Colonic mucosa (tissue), 4 donors: ENCODE measurements at regions not wholly inside any gene's neighbourhood (a gene's known extent, or its start where the extent isn't known, plus 50 kb on each side); places are given as distances from the start of the nearest gene placed in this dataset.

ENCODE experiments used
- DNase-seq: peaks from one replicate; pipeline ENCODE4 v3.0.0-alpha.2; 2020
- H3K27ac ChIP-seq: fragments of 200-600 bp; one replicate; pipeline ENCODE4 v1.8.0; 2021
- H3K27me3 ChIP-seq: fragments of 200-600 bp; one replicate; pipeline ENCODE4 v1.8.0; 2021
- H3K36me3 ChIP-seq: fragments of 200-600 bp; one replicate; pipeline ENCODE4 v1.8.0; 2021
- H3K4me1 ChIP-seq: fragments of 200-600 bp; one replicate; pipeline ENCODE4 v1.8.0; 2021; ENCODE audit warnings: mild to moderate bottlenecking
- H3K4me3 ChIP-seq: fragments of 200-600 bp; one replicate; pipeline ENCODE4 v1.8.0; 2021
- H3K9ac ChIP-seq, 2 donors: one replicate each; pipeline ENCODE4 v1.7.0; 2013; ENCODE audit warnings: control low read depth in 2 of 2, low read depth in 2 of 2, low read length in 2 of 2
- H3K9me3 ChIP-seq: fragments of 200-600 bp; one replicate; pipeline ENCODE4 v1.8.0; 2021
- intact Hi-C: fragments of 100-400 bp; cut with DNase I; formaldehyde crosslinking; loops from one replicate; pipeline ENCODE4 v1.14.1; 2022
- TF ChIP-seq, protein P1 (sequence below): fragments of 200-600 bp; IDR thresholded peaks from one replicate; pipeline ENCODE4 v1.8.0; 2022; ENCODE audit warnings: antibody characterized with exemption, mild to moderate bottlenecking
- donor health status: healthy.
- donor health status: DM: no; HTN: no; CAD: no.
- donor health status: DM: no; HTN: no; CAD: no.

DNA sequence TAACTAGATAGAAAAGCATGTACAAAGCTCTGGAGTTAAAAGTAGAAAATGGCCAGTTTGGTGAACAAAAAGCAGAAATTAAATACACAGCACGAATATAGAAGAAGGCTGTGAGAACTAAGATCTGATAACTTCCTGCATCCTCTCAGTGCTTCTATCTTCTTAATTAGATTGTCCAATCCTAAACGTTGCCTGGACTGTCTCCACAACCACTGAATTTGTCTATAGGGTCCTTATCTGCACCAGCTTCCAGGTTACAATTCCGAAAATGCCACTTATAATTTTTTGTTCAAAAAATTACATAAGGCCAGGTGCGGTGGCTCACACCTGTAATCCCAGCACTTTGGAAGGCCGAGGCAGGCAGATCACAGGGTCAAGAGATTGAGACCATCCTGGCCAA lies 626.3 kb downstream of the TBL1XR1 start:
- intact Hi-C loops: no loop called here
- TF ChIP-seq, protein P1, sequence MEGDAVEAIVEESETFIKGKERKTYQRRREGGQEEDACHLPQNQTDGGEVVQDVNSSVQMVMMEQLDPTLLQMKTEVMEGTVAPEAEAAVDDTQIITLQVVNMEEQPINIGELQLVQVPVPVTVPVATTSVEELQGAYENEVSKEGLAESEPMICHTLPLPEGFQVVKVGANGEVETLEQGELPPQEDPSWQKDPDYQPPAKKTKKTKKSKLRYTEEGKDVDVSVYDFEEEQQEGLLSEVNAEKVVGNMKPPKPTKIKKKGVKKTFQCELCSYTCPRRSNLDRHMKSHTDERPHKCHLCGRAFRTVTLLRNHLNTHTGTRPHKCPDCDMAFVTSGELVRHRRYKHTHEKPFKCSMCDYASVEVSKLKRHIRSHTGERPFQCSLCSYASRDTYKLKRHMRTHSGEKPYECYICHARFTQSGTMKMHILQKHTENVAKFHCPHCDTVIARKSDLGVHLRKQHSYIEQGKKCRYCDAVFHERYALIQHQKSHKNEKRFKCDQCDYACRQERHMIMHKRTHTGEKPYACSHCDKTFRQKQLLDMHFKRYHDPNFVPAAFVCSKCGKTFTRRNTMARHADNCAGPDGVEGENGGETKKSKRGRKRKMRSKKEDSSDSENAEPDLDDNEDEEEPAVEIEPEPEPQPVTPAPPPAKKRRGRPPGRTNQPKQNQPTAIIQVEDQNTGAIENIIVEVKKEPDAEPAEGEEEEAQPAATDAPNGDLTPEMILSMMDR: no peak

DNA sequence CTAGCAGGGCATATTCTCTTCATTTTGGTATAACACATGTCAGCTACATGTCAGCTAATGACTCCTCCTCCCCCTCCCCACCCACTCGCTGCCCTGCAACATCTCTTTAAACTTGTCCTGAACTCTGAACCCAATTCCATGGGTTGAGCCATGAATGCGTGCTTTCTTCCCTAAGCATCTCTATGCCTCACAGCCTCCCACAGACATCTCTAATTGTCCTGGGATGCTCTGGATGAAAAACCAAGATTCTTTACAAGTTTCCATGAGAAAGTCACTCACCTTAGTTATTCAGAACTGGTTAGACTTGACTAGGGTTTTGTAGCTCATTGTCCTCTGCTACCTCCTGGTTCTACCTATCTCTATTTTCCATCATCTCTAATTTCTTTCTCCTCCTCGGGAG lies 629.1 kb downstream of the TBL1XR1 start:
- TF ChIP-seq, protein P1: no peak
- intact Hi-C loops: no loop called here
- no peak overlapping the region for H3K4me3 ChIP-seq
- no peaks in the 10 kb centered on the region for H3K9me3 ChIP-seq
- no peak overlapping the region for H3K9ac ChIP-seq
- no peaks in the 10 kb centered on the region for H3K4me1 ChIP-seq
- H3K27me3 ChIP-seq: no peaks in the 10 kb centered on the region
- no peak for DNase-seq
- no peaks in the 10 kb centered on the region for H3K36me3 ChIP-seq
- H3K27ac ChIP-seq: no peak overlapping the region

More for the DNA sequence above, 626.3 kb downstream of the TBL1XR1 start:
- no peaks in the 10 kb centered on the region for H3K27me3 ChIP-seq
- H3K9ac ChIP-seq: no peak overlapping the region
- H3K27ac ChIP-seq: no peak overlapping the region
- no peak overlapping the region for H3K4me3 ChIP-seq
- H3K4me1 ChIP-seq: no peaks in the 10 kb centered on the region
- no peak for DNase-seq
- H3K9me3 ChIP-seq: no peaks in the 10 kb centered on the region
- H3K36me3 ChIP-seq: no peaks in the 10 kb centered on the region

DNA sequence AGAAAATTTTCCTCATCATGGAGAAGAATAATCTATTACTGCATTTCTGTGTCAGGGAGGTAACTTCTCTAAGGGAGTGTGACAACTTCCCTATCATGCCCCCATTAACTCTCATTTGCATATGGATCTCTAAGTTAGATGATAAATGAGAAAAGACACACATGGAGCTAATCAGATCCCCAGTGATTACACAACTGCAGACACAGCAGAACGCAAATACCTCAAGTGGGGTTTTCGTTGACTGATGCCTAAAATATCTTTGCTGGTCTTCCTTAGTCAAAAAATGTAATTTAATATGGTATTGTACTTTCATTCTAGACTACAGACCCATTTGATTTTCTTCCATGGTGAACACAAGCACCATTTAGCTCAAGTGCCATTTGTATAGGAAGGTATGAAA lies 630.5 kb downstream of the TBL1XR1 start:
- Histone ChIP-seq H3K4me1 (no peaks in the 10 kb centered on the region), H3K9ac (no peak overlapping the region), H3K9me3 (no peaks in the 10 kb centered on the region), H3K4me3 (no peak overlapping the region), H3K27me3 (no peaks in the 10 kb centered on the region), H3K27ac (no peak overlapping the region), H3K36me3 (no peaks in the 10 kb centered on the region)
- TF ChIP-seq, protein P1: no peak
- intact Hi-C loops: no loop called here
- no peak for DNase-seq

DNA sequence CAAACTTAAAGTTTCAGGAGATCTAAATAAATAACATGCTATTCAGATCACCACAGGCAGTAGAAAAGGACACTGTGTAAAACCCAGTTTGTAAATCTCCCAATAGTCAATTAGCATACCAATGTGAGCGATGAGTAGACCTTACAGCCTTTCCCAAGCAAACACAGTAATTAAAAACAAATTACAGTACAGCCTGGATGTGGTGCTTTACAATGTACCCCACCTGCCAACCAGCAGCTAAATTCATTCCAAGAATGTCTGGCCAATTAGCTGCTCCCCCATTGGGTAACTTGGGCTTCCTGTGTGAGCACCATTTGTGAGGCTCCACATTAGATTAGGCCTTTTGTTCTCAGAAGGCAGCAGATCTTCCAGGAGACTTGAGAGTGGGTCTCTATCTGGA lies 635.0 kb downstream of the TBL1XR1 start:
- H3K9me3 ChIP-seq: no peaks in the 10 kb centered on the region
- no peak overlapping the region for H3K27ac ChIP-seq
- no peak overlapping the region for H3K4me3 ChIP-seq
- no peaks in the 10 kb centered on the region for H3K36me3 ChIP-seq
- intact Hi-C loops: no loop called here
- DNase-seq: no peak
- no peaks in the 10 kb centered on the region for H3K4me1 ChIP-seq
- TF ChIP-seq, protein P1: no peak
- H3K27me3 ChIP-seq: no peaks in the 10 kb centered on the region
- no peak overlapping the region for H3K9ac ChIP-seq

DNA sequence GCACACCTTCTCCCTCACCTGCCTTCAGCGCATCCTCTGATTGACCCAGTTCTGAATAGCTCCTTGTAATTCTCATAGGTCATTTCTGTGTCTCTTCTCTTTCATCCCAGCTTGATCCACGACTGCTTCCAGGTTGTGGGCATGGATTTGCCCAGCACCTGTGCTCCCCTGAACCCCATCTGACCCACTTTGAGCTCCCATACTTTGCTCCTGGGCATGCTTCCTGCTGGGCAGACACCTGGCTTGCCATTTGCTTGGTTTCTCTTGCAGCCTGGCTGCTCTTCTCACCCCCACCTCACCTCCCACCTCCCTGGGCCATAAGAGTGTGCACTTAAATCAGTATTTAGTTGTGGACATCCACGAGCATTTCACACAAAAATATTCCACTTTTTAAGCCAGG lies 635.5 kb downstream of the TBL1XR1 start:
- Histone ChIP-seq H3K4me1 (no peaks in the 10 kb centered on the region), H3K9ac (no peak overlapping the region), H3K27me3 (no peaks in the 10 kb centered on the region), H3K36me3 (no peaks in the 10 kb centered on the region), H3K4me3 (no peak overlapping the region), H3K9me3 (no peaks in the 10 kb centered on the region), H3K27ac (no peak overlapping the region)
- TF ChIP-seq, protein P1: no peak
- intact Hi-C loops: no loop called here
- DNase-seq: no peak
